IMR-90 (cell line): ENCODE measurements at regions not wholly inside any gene's neighbourhood (a gene's known extent, or its start where the extent isn't known, plus 50 kb on each side); places are given as distances from the start of the nearest gene placed in this dataset.

Experiments
- BHLHE40 ChIP-seq: fragments of 150-350 bp; IDR thresholded peaks from 2 replicates; pipeline ENCODE4 v1.6.1; 2016; ENCODE audit warnings: mild to moderate bottlenecking, low read depth, low read length
- CEBPB ChIP-seq: IDR thresholded peaks from 2 replicates; pipeline ENCODE4 v1.6.1; 2012; ENCODE audit warnings: low read depth, low read length, improper control_type of control experiment
- CHD1 ChIP-seq: IDR thresholded peaks from 2 replicates; pipeline ENCODE4 v1.6.1; 2012; ENCODE audit warnings: low read depth, low read length, improper control_type of control experiment
- FOS ChIP-seq: fragments of 150-350 bp; IDR thresholded peaks from 2 replicates; pipeline ENCODE4 v1.6.1; 2016; ENCODE audit warnings: low read depth, low read length
- MAFK ChIP-seq: IDR thresholded peaks from 2 replicates; pipeline ENCODE4 v1.6.1; 2012; ENCODE audit warnings: low read depth, low read length, improper control_type of control experiment
- MAZ ChIP-seq: IDR thresholded peaks from 2 replicates; pipeline ENCODE4 v1.6.1; 2012; ENCODE audit warnings: low read depth, mild to moderate bottlenecking, low read length, improper control_type of control experiment, moderate library complexity, borderline replicate concordance
- NFE2L2 ChIP-seq: fragments of 150-350 bp; IDR thresholded peaks from 2 replicates; pipeline ENCODE4 v1.6.1; 2016; ENCODE audit warnings: low read depth, mild to moderate bottlenecking, low read length
- POLR2A ChIP-seq: IDR thresholded peaks from 2 replicates; pipeline ENCODE4 v1.6.1; 2012; ENCODE audit warnings: mild to moderate bottlenecking, low read depth, low read length
- RAD21 ChIP-seq: IDR thresholded peaks from 2 replicates; pipeline ENCODE4 v1.6.1; 2012; ENCODE audit warnings: low read length, improper control_type of control experiment
- RCOR1 ChIP-seq: IDR thresholded peaks from 2 replicates; pipeline ENCODE4 v1.6.1; 2012; ENCODE audit warnings: mild to moderate bottlenecking, low read length, improper control_type of control experiment; ENCODE audit not compliant: insufficient replicate concordance
- SMC3 ChIP-seq: fragments of 150-350 bp; IDR thresholded peaks from 2 replicates; pipeline ENCODE4 v1.6.1; 2016; ENCODE audit warnings: low read depth, mild to moderate bottlenecking, antibody characterized with exemption, low read length, moderate library complexity
- TF ChIP-seq, protein P1 (sequence below): conservative IDR thresholded peaks from 2 replicates; pipeline ENCODE4 v1.5.1; 2012; ENCODE audit warnings: mild to moderate bottlenecking, low read depth, low read length, improper control_type of control experiment
- TF ChIP-seq, protein P2 (sequence below): fragments of 150-350 bp; IDR thresholded peaks from 2 replicates; pipeline ENCODE4 v1.6.1; 2017; ENCODE audit warnings: mild to moderate bottlenecking, antibody characterized with exemption, low read length, low read depth

- TF ChIP-seq, protein P1, sequence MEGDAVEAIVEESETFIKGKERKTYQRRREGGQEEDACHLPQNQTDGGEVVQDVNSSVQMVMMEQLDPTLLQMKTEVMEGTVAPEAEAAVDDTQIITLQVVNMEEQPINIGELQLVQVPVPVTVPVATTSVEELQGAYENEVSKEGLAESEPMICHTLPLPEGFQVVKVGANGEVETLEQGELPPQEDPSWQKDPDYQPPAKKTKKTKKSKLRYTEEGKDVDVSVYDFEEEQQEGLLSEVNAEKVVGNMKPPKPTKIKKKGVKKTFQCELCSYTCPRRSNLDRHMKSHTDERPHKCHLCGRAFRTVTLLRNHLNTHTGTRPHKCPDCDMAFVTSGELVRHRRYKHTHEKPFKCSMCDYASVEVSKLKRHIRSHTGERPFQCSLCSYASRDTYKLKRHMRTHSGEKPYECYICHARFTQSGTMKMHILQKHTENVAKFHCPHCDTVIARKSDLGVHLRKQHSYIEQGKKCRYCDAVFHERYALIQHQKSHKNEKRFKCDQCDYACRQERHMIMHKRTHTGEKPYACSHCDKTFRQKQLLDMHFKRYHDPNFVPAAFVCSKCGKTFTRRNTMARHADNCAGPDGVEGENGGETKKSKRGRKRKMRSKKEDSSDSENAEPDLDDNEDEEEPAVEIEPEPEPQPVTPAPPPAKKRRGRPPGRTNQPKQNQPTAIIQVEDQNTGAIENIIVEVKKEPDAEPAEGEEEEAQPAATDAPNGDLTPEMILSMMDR, result no peak
- TF ChIP-seq POLR2A (no peak), BHLHE40 (no peak), SMC3 (no peak), MAZ (no peak), CEBPB (no peak), RAD21 (no peak), CHD1 (no peak), FOS (no peak), MAFK (no peak), RCOR1 (no peak), NFE2L2 (no peak)
- TF ChIP-seq, protein P2, sequence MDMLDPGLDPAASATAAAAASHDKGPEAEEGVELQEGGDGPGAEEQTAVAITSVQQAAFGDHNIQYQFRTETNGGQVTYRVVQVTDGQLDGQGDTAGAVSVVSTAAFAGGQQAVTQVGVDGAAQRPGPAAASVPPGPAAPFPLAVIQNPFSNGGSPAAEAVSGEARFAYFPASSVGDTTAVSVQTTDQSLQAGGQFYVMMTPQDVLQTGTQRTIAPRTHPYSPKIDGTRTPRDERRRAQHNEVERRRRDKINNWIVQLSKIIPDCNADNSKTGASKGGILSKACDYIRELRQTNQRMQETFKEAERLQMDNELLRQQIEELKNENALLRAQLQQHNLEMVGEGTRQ, result no peak
Measured at GRCh38 chr10:65556006-65556405, 1369.8 kb upstream of the LRRTM3 start.
